ENCODE measurements at regions not wholly inside any gene's neighbourhood (a gene's known extent, or its start where the extent isn't known, plus 50 kb on each side); places are given as distances from the start of the nearest gene placed in this dataset.

- H3K4me3 Mint-ChIP-seq: no peak overlapping the region
- H3K27me3 ChIP-seq (replicated peaks in 1 of 4; ENCODE audit: control extremely low read depth in 1 of 4, control insufficient read depth in 3 of 4, insufficient read depth in 4 of 4, low read length in 3 of 4): peaks cover 0 to 3% (median 0%) of the 10 kb centered on the region in 4 experiments
- H4K20me1 ChIP-seq (ENCODE audit: control insufficient read depth, insufficient read depth, low read length, poor library complexity, severe bottlenecking): no peaks in the 10 kb centered on the region
- peak overlapping the region; percentile 41 for H3K27ac Mint-ChIP-seq
- ChIA-PET POLR2A (no interaction called here), CTCF (interaction anchor here (0.9 to 5.0 kb wide), 14 partner anchors 10 to 595 kb away, joined by 3 to 41 read pairs (median 4); no protein-coding TSS in a partner anchor)
- H3K9ac ChIP-seq (ENCODE audit: low read length): no peak overlapping the region
- no peak overlapping the region for H2AFZ ChIP-seq (ENCODE audit: insufficient read depth, low read depth, low read length, poor library complexity, severe bottlenecking)
- no peaks in the 10 kb centered on the region for H3K9me3 ChIP-seq (ENCODE audit: control extremely low read depth in 1 of 3, control insufficient read depth in 2 of 3, insufficient read depth in 1 of 3, low read length in 2 of 3)
- H3K27me3 Mint-ChIP-seq: peaks cover 4% of the 10 kb centered on the region
- no peak overlapping the region for H3K4me2 ChIP-seq (replicated peaks; ENCODE audit: low read depth, low read length, poor library complexity, severe bottlenecking)
- no peaks in the 10 kb centered on the region for H3K9me3 Mint-ChIP-seq (ENCODE audit: insufficient read depth)
- peak; percentile 61 for DNase-seq
- no peak overlapping the region for H3K4me3 ChIP-seq (ENCODE audit: control extremely low read depth in 1 of 5, extremely low read depth in 1 of 5, insufficient read depth in 1 of 5, low read depth in 2 of 5, low read length in 4 of 5)
- WGBS (ENCODE audit: insufficient coverage): 78% methylated on average over 7 of the region's 8 CpGs
- H3K27ac ChIP-seq (ENCODE audit: low read length in 2 of 2): no peak overlapping the region
- intact Hi-C loops (cut with micrococcal nuclease): loop anchor here (1.0 to 2.0 kb wide), 2 partner anchors 452 to 595 kb away; no protein-coding TSS in a partner anchor
- no peaks in the 10 kb centered on the region for H3K4me1 ChIP-seq (ENCODE audit: control insufficient read depth in 2 of 2, insufficient read depth in 2 of 2, low read length in 2 of 2)
- no peaks in the 10 kb centered on the region for H3K36me3 ChIP-seq (replicated peaks in 1 of 2; ENCODE audit: control extremely low read depth in 1 of 2, control insufficient read depth in 1 of 2, extremely low read depth in 1 of 2, insufficient read depth in 2 of 2, low read length in 1 of 2)
- no peak for ATAC-seq (ENCODE audit: low read depth)
- peak; percentile 66 for TF ChIP-seq CTCF (IDR thresholded peaks at IDR 0.05)
- no peak for TF ChIP-seq EZH2 (IDR thresholded peaks at IDR 0.05; ENCODE audit: borderline replicate concordance, insufficient read depth, low read depth, low read length, poor library complexity, severe bottlenecking)
- H3K79me2 ChIP-seq (ENCODE audit: control insufficient read depth, insufficient read depth, low read length): no peaks in the 10 kb centered on the region
- no peaks in the 10 kb centered on the region for H3K4me1 Mint-ChIP-seq
These were observed 89.0 kb downstream of the URB2 start for GRCh38 chr1:229714964-229715603.

DNA sequence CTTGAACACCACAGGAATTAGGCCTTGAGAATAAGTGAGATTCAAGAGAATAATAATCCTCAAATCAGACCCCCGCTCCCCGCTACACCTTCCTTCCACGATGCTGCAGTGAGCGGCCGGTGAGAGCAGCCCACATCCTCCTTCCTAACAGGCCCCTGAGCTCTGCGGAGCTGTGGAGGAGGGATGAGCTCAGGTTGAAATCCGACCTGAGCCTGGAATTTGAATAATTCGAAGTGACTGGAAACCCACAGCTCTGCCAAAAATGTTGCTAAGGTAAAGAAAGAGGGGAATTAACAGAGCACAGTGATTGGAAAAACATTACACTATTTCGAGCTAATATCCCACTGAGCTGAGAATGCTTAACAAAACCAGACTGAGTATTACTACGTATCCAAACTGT lies 90.0 kb downstream of the URB2 start:
- POLR2A ChIA-PET: no interaction called here
- no peak overlapping the region for H3K27ac ChIP-seq (ENCODE audit: low read length in 2 of 2)
- 80% methylated on average over 2 of the region's 10 CpGs for WGBS (ENCODE audit: insufficient coverage)
- no peak for ATAC-seq (ENCODE audit: low read depth)
- H3K4me1 ChIP-seq (ENCODE audit: control insufficient read depth in 2 of 2, insufficient read depth in 2 of 2, low read length in 2 of 2): no peaks in the 10 kb centered on the region
- intact Hi-C loops (cut with micrococcal nuclease): no loop called here
- no peak overlapping the region for H3K9ac ChIP-seq (ENCODE audit: low read length)
- Mint-ChIP-seq H3K4me3 (no peak overlapping the region), H3K27ac (no peak overlapping the region), H3K4me1 (no peaks in the 10 kb centered on the region), H3K9me3 (ENCODE audit: insufficient read depth) (no peaks in the 10 kb centered on the region), H3K27me3 (peaks cover 4% of the 10 kb centered on the region)
- no peaks in the 10 kb centered on the region for H3K9me3 ChIP-seq (ENCODE audit: control extremely low read depth in 1 of 3, control insufficient read depth in 2 of 3, insufficient read depth in 1 of 3, low read length in 2 of 3)
- no peaks in the 10 kb centered on the region for H3K36me3 ChIP-seq (replicated peaks in 1 of 2; ENCODE audit: control extremely low read depth in 1 of 2, control insufficient read depth in 1 of 2, extremely low read depth in 1 of 2, insufficient read depth in 2 of 2, low read length in 1 of 2)
- H4K20me1 ChIP-seq (ENCODE audit: control insufficient read depth, insufficient read depth, low read length, poor library complexity, severe bottlenecking): no peaks in the 10 kb centered on the region
- H3K27me3 ChIP-seq (replicated peaks in 1 of 4; ENCODE audit: control extremely low read depth in 1 of 4, control insufficient read depth in 3 of 4, insufficient read depth in 4 of 4, low read length in 3 of 4): no peaks in the 10 kb centered on the region
- H2AFZ ChIP-seq (ENCODE audit: insufficient read depth, low read depth, low read length, poor library complexity, severe bottlenecking): no peak overlapping the region
- H3K4me3 ChIP-seq (ENCODE audit: control extremely low read depth in 1 of 5, extremely low read depth in 1 of 5, insufficient read depth in 1 of 5, low read depth in 2 of 5, low read length in 4 of 5): no peak overlapping the region
- H3K4me2 ChIP-seq (replicated peaks; ENCODE audit: low read depth, low read length, poor library complexity, severe bottlenecking): no peak overlapping the region
- no peak for TF ChIP-seq CTCF (IDR thresholded peaks at IDR 0.05)
- no peak for TF ChIP-seq EZH2 (IDR thresholded peaks at IDR 0.05; ENCODE audit: borderline replicate concordance, insufficient read depth, low read depth, low read length, poor library complexity, severe bottlenecking)
- CTCF ChIA-PET: interaction anchor here (0.9 to 5.0 kb wide), 12 partner anchors 11 to 594 kb away, joined by 3 to 41 read pairs (median 6); partner anchors contain the start of gene GALNT2
- no peaks in the 10 kb centered on the region for H3K79me2 ChIP-seq (ENCODE audit: control insufficient read depth, insufficient read depth, low read length)
- DNase-seq: no peak

Measured in B cell (primary cell).